Fibroblast of skin of back (primary cell): ENCODE measurements at regions not wholly inside any gene's neighbourhood (a gene's known extent, or its start where the extent isn't known, plus 50 kb on each side); places are given as distances from the start of the nearest gene placed in this dataset.

ENCODE experiments used
- DNase-seq: peaks from one replicate; pipeline ENCODE4 v3.0.0-alpha.2; 2013

GRCh38 chr9:16158093-16158492 is 605.2 kb downstream of the CCDC171 start:
- no peak for DNase-seq

GRCh38 chr9:16161483-16161882 is 608.6 kb downstream of the CCDC171 start:
- DNase-seq: no peak

DNA sequence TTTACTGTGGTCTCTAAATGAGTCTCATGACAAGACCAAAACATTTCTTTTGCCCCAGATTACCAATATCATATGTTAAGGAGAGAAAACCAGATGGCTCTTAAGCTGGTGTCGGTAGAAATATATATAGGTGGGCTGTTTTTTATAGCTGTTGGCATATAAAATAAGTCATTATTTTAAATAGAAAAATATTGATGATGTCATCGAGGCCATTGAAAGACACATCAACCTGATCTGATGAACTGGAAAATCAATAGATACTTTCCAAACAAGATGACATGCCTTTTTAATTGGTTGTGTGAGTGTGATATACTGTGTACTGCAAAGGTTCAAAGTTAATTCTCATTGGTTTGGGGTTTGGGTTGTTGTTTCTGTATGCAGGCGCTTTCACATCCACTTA is 617.3 kb downstream of the CCDC171 start:
- DNase-seq: no peak

- DNase-seq: no peak
These were observed 619.1 kb downstream of the CCDC171 start for GRCh38 chr9:16171911-16172310.

DNA sequence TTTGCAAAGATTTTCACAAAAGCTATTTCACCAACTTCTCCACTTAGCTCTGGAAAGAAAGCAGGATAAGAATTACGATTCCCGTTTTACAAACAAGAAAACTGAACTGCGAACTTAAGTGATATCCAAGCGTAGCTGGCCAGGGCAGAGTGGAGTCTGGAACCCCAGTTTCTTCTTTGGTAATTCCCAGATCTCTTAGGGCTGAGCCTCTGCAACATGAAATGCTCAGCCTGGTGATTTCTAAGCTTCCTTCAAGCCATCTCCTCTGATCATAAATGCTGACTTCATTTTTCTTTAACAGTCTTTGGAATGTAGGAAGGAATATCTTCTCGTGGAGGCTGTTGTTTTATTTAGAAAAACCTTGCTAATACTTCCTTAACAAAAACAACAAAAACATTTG is 620.0 kb downstream of the CCDC171 start:
- DNase-seq: no peak

DNA sequence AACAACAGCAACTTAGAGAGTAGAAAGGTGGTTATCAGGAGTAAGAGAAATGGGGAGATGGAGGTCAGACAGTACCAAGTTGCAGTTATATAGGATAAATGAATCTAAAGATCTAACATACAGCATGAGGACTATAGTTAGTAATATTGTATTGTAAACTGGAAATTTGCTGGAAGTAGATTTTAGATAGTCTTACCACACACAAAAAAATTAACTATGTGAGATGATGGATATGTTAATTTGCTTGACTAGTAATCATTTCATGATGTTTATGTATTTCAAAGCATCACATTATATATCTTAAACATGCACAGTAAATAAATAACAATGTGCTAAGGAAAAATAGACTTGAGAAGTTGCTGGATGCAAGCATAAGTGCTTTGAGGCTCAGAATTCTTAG is 622.1 kb downstream of the CCDC171 start:
- no peak for DNase-seq

DNA sequence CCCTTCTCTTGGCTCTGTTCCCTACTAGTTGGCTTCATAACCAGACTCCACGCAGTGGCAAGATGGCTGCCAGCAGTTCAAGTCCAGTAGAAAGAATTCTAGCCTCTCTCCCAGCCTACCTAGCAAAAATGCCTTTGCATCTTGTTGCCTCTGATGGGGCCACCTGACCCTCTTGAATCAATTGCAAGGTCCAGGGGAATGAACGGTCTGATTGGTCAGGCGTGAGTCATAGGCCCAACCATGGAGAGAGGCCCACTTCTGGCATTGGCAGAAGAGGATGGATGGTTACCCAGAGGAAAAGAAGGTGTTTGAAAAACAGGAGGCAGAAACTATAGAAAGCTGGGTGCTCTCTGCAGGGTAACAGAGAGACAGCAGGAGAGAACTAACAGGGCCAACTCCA is 622.6 kb downstream of the CCDC171 start:
- DNase-seq: no peak

DNA sequence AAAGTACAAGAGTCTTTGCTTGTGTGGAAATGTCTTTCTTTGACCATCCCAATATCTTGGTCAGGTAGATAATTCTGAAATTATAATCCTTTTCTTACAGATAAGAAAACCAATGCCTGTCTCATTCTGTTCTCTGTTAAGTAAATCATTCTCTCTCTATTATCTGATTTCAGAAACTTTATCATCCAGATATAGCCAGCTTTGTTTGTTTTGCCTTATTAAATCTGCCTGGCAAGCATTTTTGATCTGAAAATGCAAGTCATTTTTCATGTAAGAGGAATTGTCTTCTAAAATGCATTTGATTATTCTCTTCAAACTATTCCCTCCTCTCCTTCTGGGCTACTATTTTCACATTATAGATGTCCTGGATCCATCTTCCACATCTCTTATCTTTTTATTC is 625.5 kb downstream of the CCDC171 start:
- no peak for DNase-seq

- DNase-seq: no peak
These were observed 626.7 kb downstream of the CCDC171 start for GRCh38 chr9:16179566-16179965.

DNA sequence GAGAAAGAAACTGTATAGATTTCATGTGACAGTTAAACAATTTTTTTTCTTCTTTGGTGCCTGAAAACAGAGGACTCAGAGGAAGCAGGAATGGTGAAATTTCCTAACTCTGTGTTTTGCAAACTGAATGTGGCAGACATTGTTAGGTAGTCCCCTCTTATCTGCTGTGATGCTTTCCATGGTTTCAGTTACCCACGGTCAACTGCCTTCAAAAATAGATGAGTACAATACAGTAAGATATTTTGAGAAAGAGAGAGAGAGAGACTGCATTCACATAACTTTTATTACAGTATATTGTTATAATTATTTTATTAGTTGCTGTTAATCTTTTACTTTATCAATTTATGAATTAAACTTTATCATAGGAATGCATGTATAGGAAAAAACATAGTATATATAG is 627.2 kb downstream of the CCDC171 start:
- no peak for DNase-seq

DNA sequence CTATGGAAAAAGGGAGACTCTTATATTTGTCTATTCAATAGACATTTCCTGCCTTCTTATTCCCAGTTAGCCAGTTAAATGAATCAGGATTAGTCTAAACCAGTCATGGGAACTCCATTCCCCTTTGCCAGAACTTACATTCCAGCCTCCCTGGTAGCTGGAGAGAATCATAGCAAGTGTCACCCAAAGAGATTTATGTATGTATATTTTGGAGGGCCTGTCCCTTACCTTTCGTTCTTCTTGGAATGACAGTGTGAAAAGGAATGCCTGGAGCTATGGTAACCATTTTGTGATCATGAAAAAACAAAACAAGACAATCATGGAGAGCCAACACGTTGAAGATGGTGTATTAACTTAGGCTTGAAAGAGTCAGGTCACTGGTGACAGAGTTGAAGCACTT is 627.7 kb downstream of the CCDC171 start:
- DNase-seq: peak; percentile 84

DNA sequence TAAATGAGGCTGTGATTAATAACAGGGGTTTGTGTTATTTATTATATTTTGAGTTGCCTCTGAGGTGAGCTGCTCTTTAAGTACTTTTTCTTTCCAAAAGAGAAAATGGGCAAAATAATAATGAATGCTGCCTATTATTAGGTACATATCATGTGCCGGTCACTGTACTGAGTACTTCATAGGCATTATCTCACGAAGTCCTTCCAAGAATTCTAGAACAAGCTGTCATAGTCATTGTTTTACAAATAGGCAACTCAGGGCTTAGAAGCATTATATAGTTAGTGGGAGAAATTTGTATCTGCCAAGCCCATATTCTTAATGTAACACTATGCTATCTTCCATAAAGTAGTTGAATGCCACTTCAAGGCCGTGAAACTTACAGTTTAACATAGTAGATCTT is 628.7 kb downstream of the CCDC171 start:
- DNase-seq: no peak

- no peak for DNase-seq
These were observed 629.9 kb downstream of the CCDC171 start for GRCh38 chr9:16182784-16183183.

DNA sequence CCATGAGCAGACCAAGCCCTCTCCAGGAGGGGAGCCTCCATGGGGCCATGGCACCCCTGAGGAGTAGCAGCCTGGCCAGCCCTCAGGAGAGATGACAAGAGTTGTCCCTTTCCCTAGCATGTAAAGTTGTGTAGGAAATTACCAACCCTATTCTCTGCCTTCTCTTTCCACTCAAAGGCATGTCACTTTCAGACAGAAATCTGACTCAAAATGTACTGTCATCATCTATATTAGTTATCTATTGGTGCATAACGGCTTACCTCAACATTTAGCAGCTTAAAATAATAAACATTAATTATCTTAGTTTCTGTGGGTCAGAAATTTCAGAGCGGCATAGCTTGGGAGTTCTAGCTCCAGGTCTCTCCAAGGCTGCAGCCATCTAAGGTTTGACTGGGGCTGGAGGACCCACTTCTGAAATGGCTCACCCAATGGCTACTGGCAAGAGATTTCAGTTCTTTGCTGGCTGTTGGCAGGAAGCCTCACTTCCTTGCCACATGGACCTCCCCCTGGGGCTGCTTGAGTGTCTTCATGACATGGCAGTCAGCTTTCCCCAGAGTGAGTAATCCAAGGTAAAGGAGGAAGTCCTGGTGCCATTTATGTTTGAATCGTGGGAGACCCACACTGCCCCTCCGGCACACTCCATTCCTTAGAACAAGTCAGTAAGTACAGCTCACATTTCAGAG is 632.3 kb downstream of the CCDC171 start:
- peak; percentile 40 for DNase-seq

GRCh38 chr9:16191191-16191590 is 638.3 kb downstream of the CCDC171 start:
- DNase-seq: peak; percentile 79

- DNase-seq: peak; percentile 99
These were observed 639.0 kb downstream of the CCDC171 start for GRCh38 chr9:16191691-16192402.

DNA sequence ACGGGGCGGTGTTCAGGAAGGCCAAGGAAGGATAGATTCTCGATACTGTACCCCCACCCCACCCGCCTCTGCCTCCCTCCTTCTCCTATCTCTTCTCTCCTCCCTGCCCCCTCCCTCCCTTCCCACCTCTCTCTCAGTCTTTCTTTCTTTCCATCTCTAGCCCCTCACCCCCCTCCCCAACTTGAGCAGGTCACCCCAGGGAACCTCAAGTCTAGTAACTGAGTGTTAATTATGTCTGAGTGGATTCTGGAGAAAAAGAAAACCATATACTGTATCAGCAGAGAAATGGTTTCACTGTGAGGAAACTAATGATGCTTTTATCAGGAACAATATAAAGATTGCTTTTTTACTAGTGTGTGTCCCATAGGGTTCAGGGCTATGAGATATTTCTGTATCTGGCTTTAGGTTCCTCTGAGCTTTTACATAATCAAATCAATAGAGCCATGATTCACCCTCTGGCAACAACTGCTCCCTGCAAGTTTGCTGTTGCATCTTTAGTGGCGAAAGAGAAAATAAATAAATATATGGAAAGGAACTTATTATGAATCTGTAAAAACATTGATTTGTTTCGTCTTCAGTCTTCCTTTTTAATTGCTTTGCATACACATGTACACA is 639.7 kb downstream of the CCDC171 start:
- DNase-seq: peak; percentile 59

- peak; percentile 54 for DNase-seq
These were observed 640.2 kb downstream of the CCDC171 start for GRCh38 chr9:16193066-16193465.

DNA sequence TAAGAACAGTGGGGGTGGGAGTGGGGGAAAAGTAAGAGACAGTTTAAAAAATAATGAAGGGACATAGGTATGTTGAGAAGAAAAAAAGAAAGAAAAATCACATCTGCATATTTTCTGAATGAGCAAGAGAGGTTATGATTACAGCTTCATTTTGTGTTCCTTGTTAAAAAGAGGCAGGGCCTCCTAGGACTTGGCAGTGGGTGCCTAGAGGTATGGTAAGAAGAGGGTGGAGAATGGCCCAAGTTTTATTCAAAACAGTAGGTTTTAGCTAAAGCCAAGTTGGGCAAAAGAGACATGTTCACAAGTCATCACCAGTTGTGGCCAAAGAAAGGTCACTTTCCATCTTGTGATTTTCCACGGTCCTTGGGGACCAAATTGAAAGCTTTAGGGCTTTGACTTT is 643.4 kb downstream of the CCDC171 start:
- DNase-seq: no peak

GRCh38 chr9:16197578-16198370 is 644.9 kb downstream of the CCDC171 start:
- no peak for DNase-seq

- no peak for DNase-seq
These were observed 646.2 kb downstream of the CCDC171 start for GRCh38 chr9:16198996-16199395.

DNA sequence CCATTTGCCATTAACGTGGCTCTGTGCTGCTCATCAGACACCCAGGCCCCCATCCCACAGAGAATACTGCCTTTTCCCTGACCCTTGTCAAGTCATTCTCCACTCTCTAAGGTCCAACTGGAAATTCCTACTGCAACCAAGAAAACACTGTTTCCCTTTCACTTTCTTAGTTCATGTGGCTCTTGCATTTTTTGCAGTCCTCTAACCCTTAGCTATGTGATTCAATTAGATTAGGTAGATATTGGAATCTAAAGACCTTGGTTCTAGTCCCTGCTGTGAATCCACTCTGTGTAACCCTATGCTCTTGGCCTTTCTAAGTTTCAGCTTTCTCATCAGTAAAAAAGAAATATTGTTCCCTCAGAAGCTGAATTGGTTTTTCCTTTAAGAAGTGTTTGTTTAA is 649.4 kb downstream of the CCDC171 start:
- peak; percentile 45 for DNase-seq
